Trophoblast cell (in vitro differentiated cells and primary cell): ENCODE measurements at regions not wholly inside any gene's neighbourhood (a gene's known extent, or its start where the extent isn't known, plus 50 kb on each side); places are given as distances from the start of the nearest gene placed in this dataset.

Experiments
- DNase-seq, 2 donors: peaks; one replicate each; pipeline ENCODE4 v3.0.0-alpha.2; 2016
- H2AFZ ChIP-seq: 2 replicates; pipeline ENCODE4 v1.6.1; 2013; ENCODE audit warnings: low read length, moderate library complexity, mild to moderate bottlenecking; ENCODE audit not compliant: insufficient read depth, poor library complexity
- H2AK5ac ChIP-seq: 2 replicates; pipeline ENCODE4 v1.6.1; 2013; ENCODE audit warnings: mild to moderate bottlenecking, low read length
- H2BK120ac ChIP-seq: 2 replicates; pipeline ENCODE4 v1.6.1; 2013; ENCODE audit warnings: low read length, mild to moderate bottlenecking, moderate library complexity; ENCODE audit not compliant: insufficient read depth, poor library complexity
- H2BK12ac ChIP-seq: 2 replicates; pipeline ENCODE4 v1.6.1; 2013; ENCODE audit warnings: mild to moderate bottlenecking, low read length, moderate library complexity
- H2BK5ac ChIP-seq: 2 replicates; pipeline ENCODE4 v1.6.1; 2013; ENCODE audit warnings: low read length, low read depth, moderate library complexity, mild to moderate bottlenecking; ENCODE audit not compliant: poor library complexity
- H3K14ac ChIP-seq: 2 replicates; pipeline ENCODE4 v1.6.1; 2013; ENCODE audit warnings: mild to moderate bottlenecking, low read length
- H3K18ac ChIP-seq: 2 replicates; pipeline ENCODE4 v1.6.1; 2013; ENCODE audit warnings: mild to moderate bottlenecking, low read length
- H3K23ac ChIP-seq: 2 replicates; pipeline ENCODE4 v1.6.1; 2013; ENCODE audit warnings: low read length
- H3K27ac ChIP-seq: 2 replicates; pipeline ENCODE4 v1.5.1; 2013; ENCODE audit warnings: low read depth, mild to moderate bottlenecking, inconsistent platforms, low read length, moderate library complexity
- H3K27me3 ChIP-seq: 2 replicates; pipeline ENCODE4 v1.6.1; 2013; ENCODE audit warnings: inconsistent platforms, mild to moderate bottlenecking, low read length, moderate library complexity; ENCODE audit not compliant: insufficient read depth
- H3K36me3 ChIP-seq, 2 experiments: 1 replicate in 1 of 2; 2 replicates in 1 of 2; pipeline ENCODE4 v1.6.1; 2013; ENCODE audit warnings: low read length in 2 of 2, mild to moderate bottlenecking in 2 of 2, moderate library complexity in 1 of 2; ENCODE audit not compliant: insufficient read depth in 2 of 2, control insufficient read depth in 1 of 2
- H3K4ac ChIP-seq: 2 replicates; pipeline ENCODE4 v1.6.1; 2013; ENCODE audit warnings: low read depth, mild to moderate bottlenecking, low read length, moderate library complexity
- H3K4me1 ChIP-seq, 2 experiments: 1 replicate in 1 of 2; 2 replicates in 1 of 2; pipeline ENCODE4 v1.6.1; 2013; ENCODE audit warnings: low read length in 2 of 2, mild to moderate bottlenecking in 2 of 2, moderate library complexity in 1 of 2; ENCODE audit not compliant: insufficient read depth in 2 of 2, control insufficient read depth in 1 of 2
- H3K4me2 ChIP-seq: 2 replicates; pipeline ENCODE4 v1.6.1; 2013; ENCODE audit warnings: inconsistent platforms, mild to moderate bottlenecking, low read length, moderate library complexity
- H3K4me3 ChIP-seq: 2 replicates; pipeline ENCODE4 v1.5.1; 2013; ENCODE audit warnings: mild to moderate bottlenecking, low read depth, low read length, inconsistent platforms
- H3K79me1 ChIP-seq: one replicate; pipeline ENCODE4 v1.6.1; 2013; ENCODE audit warnings: low read length
- H3K79me2 ChIP-seq: 2 replicates; pipeline ENCODE4 v1.6.1; 2013; ENCODE audit warnings: low read length, mild to moderate bottlenecking; ENCODE audit not compliant: control insufficient read depth, insufficient read depth, poor library complexity
- H3K9ac ChIP-seq: 2 replicates; pipeline ENCODE4 v1.6.1; 2013; ENCODE audit warnings: mild to moderate bottlenecking, low read length
- H3K9me3 ChIP-seq: 2 replicates; pipeline ENCODE4 v1.6.1; 2013; ENCODE audit warnings: low read depth, mild to moderate bottlenecking, control low read depth, inconsistent platforms, low read length; ENCODE audit not compliant: insufficient read depth
- H4K12ac ChIP-seq: 2 replicates; pipeline ENCODE4 v1.6.1; 2013; ENCODE audit warnings: low read depth, mild to moderate bottlenecking, low read length, moderate library complexity
- H4K8ac ChIP-seq: 2 replicates; pipeline ENCODE4 v1.6.1; 2013; ENCODE audit warnings: low read depth, mild to moderate bottlenecking, low read length, moderate library complexity
- H4K91ac ChIP-seq: one replicate; pipeline ENCODE4 v1.6.1; 2013; ENCODE audit warnings: low read depth, mild to moderate bottlenecking, low read length, moderate library complexity
- WGBS: extraction: QIAGEN DNeasy Blood & Tissue Kit; methylation state at CpG from one replicate; pipeline ENCODE4 v1.1.7; 2013; ENCODE audit warnings: missing lambda C conversion rate; ENCODE audit not compliant: insufficient read length, insufficient coverage; ENCODE audit errors: extremely low coverage; 5-methylcytosine and 5-hydroxymethylcytosine counted together

GRCh38 chr13:103224804-103225203, 158.6 kb upstream of the SLC10A2 start:
- no peak overlapping the region for H4K8ac ChIP-seq
- H3K79me1 ChIP-seq: no peaks in the 10 kb centered on the region
- H3K27ac ChIP-seq: no peak overlapping the region
- no peaks in the 10 kb centered on the region for H3K36me3 ChIP-seq
- H3K4me3 ChIP-seq: no peak overlapping the region
- H3K79me2 ChIP-seq: no peaks in the 10 kb centered on the region
- no peak overlapping the region for H3K9ac ChIP-seq
- H2AK5ac ChIP-seq: no peak overlapping the region
- DNase-seq: no peak
- no peak overlapping the region for H2BK120ac ChIP-seq
- no peak overlapping the region for H2BK5ac ChIP-seq
- H3K9me3 ChIP-seq: no peaks in the 10 kb centered on the region
- H3K18ac ChIP-seq: no peak overlapping the region
- WGBS: no CpG with 5 or more reads among the region's 4 CpGs
- H4K12ac ChIP-seq: no peak overlapping the region
- H2BK12ac ChIP-seq: no peak overlapping the region
- no peaks in the 10 kb centered on the region for H3K27me3 ChIP-seq
- no peak overlapping the region for H3K14ac ChIP-seq
- H3K4ac ChIP-seq: no peak overlapping the region
- H4K91ac ChIP-seq: no peak overlapping the region
- no peak overlapping the region for H3K23ac ChIP-seq
- H2AFZ ChIP-seq: no peak overlapping the region
- no peak overlapping the region for H3K4me2 ChIP-seq
- no peaks in the 10 kb centered on the region for H3K4me1 ChIP-seq

GRCh38 chr13:103222683-103223082, 156.5 kb upstream of the SLC10A2 start:
- Histone ChIP-seq H3K79me1 (no peaks in the 10 kb centered on the region), H4K8ac (no peak overlapping the region), H3K4me3 (no peak overlapping the region), H3K36me3 (no peaks in the 10 kb centered on the region), H3K4me2 (no peak overlapping the region), H2BK120ac (no peak overlapping the region), H2AFZ (no peak overlapping the region), H3K9ac (no peak overlapping the region), H3K27me3 (no peaks in the 10 kb centered on the region), H2BK12ac (no peak overlapping the region), H3K27ac (no peak overlapping the region), H4K91ac (no peak overlapping the region), H3K9me3 (no peaks in the 10 kb centered on the region), H2BK5ac (no peak overlapping the region), H3K79me2 (no peaks in the 10 kb centered on the region), H3K23ac (no peak overlapping the region), H3K4me1 (no peaks in the 10 kb centered on the region), H4K12ac (no peak overlapping the region), H3K14ac (no peak overlapping the region), H3K4ac (no peak overlapping the region), H3K18ac (no peak overlapping the region), H2AK5ac (no peak overlapping the region)
- no CpG with 5 or more reads among the region's 4 CpGs for WGBS
- no peak for DNase-seq

- Histone ChIP-seq H2AK5ac (no peak overlapping the region), H4K12ac (no peak overlapping the region), H4K91ac (no peak overlapping the region), H3K18ac (no peak overlapping the region), H3K9me3 (no peaks in the 10 kb centered on the region), H3K4ac (no peak overlapping the region), H3K14ac (no peak overlapping the region), H3K79me2 (no peaks in the 10 kb centered on the region), H2AFZ (no peak overlapping the region), H3K27me3 (no peaks in the 10 kb centered on the region), H3K9ac (no peak overlapping the region), H2BK12ac (no peak overlapping the region), H2BK5ac (no peak overlapping the region), H3K4me1 (no peaks in the 10 kb centered on the region), H3K27ac (no peak overlapping the region), H3K4me2 (no peak overlapping the region), H4K8ac (no peak overlapping the region), H3K36me3 (no peaks in the 10 kb centered on the region), H3K79me1 (no peaks in the 10 kb centered on the region), H3K23ac (no peak overlapping the region), H2BK120ac (no peak overlapping the region), H3K4me3 (no peak overlapping the region)
- no CpG with 5 or more reads among the region's 1 CpG for WGBS
- no peak for DNase-seq
These were observed 152.0 kb upstream of the SLC10A2 start for GRCh38 chr13:103218253-103218652.

GRCh38 chr13:103213152-103213551, 146.9 kb upstream of the SLC10A2 start:
- Histone ChIP-seq H3K18ac (no peak overlapping the region), H3K36me3 (no peaks in the 10 kb centered on the region), H2BK12ac (no peak overlapping the region), H4K91ac (no peak overlapping the region), H2AK5ac (no peak overlapping the region), H3K27me3 (no peaks in the 10 kb centered on the region), H2BK5ac (no peak overlapping the region), H4K12ac (no peak overlapping the region), H3K9ac (no peak overlapping the region), H3K4me3 (no peak overlapping the region), H3K4ac (no peak overlapping the region), H3K27ac (no peak overlapping the region), H3K79me2 (no peaks in the 10 kb centered on the region), H3K4me1 (peaks cover 0 to 2% of the 10 kb centered on the region in 2 experiments), H2BK120ac (no peak overlapping the region), H3K9me3 (no peaks in the 10 kb centered on the region), H3K14ac (no peak overlapping the region), H3K23ac (peak overlapping the region; percentile 61), H3K4me2 (no peak overlapping the region), H3K79me1 (no peaks in the 10 kb centered on the region), H4K8ac (no peak overlapping the region), H2AFZ (no peak overlapping the region)
- no peak for DNase-seq
- WGBS: no CpG with 5 or more reads among the region's 7 CpGs
